HG02938 (cell line): ENCODE measurements at regions not wholly inside any gene's neighbourhood (a gene's known extent, or its start where the extent isn't known, plus 50 kb on each side); places are given as distances from the start of the nearest gene placed in this dataset.

ENCODE experiments used
- ATAC-seq: cut with Tn5 transposase; IDR thresholded peaks from one replicate; pipeline ENCODE4 v1.9.1; 2021; ENCODE audit warnings: mild to moderate bottlenecking, moderate library complexity; ENCODE audit not compliant: unreplicated experiment

DNA sequence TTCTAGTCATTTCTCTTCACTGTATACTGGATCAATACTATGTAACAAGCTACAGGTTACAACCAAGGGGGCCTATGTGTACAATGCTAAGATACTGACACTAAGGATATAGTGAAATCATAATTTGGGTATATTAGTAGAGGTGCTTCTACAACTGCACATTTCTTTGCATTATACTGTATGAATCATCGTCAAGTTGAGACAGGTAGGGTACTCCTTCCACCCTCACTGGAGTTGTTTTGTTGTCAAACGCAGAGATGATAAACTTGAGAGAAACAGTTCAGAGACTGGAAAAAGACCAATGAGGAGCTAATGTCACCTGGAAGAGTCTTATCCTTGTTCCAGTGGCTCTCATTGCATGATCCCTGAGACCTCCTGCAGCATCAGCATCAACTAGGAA is 208.2 kb upstream of the PRPS1L1 start:
- ATAC-seq = no peak

DNA sequence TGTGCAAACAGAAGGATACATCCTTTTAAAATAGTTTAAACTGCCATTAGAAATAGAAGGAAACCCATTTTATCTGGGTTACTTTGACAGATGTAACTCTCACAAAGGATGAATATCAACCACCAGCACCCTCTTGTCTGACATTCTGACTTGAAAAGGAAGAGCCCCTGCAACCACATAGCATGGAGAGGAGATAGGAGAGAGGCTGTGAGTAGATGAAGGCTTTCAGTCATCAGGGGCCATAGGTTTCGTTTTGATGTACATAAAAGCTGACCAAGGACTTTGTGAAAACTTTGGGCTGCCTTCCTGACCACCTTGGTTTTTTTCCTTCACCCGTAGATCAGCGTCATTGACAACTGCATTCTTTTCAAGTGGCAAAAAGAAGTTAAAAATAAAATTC is 211.6 kb upstream of the PRPS1L1 start:
- no peak for ATAC-seq

DNA sequence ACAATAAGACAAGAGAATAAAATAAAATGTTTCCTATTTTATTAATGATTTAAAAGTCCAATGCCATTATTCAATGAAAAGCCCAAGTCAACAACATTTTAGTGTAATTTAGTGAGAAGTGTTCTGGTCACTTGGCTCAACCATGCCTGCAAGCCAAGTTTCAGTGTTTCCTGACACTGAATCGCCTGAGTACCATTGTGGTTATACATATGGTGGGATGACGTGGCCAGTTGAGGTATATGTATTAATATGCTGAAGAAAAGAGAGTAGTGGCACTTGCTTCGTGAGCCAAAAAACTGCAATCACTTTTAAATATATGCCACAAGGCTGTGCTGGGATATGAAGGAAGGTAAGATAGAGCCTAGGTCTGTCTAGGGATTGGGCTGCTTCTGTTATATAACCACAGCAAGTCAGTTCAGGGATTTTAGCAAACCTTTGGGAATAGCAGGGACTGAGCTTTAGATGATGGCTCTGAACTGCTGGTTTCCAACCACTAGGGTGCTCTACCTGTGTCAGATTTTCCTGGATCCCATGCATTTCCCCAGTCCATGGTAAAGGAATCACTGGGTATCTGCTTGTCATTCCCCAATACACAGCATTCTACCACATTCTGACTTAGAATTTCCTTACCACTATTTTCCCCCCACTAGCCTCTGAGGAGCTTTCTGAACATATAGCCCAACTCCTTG is 214.0 kb upstream of the PRPS1L1 start:
- peak; percentile 81 for ATAC-seq

DNA sequence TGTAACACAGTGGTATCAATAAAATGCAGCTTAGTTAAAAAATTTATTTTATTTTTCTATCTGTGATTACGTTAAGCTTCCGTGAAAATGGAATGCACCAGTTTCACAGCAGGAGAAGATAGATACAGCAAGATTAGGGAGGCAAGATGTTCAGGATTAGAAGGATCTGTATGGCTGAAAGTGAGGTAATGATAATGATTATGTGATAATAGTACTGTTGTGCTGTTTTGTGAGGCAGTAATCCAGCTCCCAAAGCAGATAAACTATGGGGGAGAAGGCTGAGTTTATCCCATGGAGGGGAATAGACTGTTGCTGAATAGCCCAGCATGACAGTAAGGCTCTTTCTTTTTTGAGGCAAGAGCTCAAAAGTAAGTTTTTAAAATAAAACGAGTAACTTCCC is 216.1 kb upstream of the PRPS1L1 start:
- no peak for ATAC-seq

DNA sequence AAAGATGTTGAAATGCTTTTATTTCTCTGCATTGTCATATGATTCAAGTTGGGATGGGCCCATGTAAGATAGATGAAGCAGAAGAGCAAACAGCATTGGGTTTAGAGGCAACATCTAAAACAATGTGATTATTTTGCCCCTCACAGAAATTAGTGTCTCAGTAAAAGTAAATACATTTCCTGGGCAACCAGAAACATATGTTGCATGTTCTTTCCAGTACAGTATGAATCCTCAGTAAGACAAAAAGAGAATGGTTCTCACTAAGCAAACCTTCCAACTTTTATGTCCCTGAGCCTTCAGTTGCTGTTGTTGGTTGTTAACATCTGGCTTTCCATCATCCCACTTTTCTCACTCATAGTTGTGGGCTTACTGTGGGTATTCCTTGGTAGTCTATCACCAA is 222.5 kb upstream of the PRPS1L1 start:
- ATAC-seq = no peak

DNA sequence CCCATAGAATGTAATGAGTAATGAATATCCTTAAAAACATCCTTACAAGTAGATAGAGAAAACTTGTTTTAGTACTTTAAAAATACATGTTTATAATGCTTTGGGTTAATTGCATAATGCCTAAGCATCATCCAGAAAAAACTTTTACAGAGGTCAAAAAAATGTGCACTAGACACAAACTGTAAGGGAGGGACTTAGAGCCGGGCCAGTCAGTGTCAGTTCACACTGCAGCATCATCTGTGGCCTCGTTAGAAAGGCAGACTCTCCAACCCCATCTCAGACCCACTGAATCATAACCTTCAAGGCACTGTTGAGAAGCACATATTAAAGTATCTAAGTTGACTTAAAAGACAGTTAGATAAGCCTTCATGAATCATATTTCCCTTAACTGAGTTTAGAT is 230.1 kb upstream of the PRPS1L1 start:
- ATAC-seq = no peak

DNA sequence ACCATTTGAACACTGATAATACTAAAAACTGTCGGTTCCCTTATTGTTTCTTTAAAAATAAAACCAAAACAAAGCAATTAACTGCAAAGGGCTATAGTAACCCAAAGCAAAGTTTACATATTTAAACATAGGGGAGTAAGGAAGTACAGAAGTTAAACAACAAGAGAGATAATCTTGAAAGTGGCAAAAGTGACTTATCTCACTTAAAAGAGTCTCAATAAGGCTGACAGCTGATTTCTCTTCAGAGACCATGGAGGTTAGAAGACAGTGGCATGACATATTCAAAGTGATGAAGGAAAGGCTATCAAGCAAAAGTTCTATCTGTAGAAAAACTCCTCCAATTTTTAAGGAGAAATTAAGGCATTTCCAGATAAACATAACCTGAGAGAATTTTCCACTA is 233.5 kb upstream of the HDAC9 start:
- ATAC-seq = no peak

DNA sequence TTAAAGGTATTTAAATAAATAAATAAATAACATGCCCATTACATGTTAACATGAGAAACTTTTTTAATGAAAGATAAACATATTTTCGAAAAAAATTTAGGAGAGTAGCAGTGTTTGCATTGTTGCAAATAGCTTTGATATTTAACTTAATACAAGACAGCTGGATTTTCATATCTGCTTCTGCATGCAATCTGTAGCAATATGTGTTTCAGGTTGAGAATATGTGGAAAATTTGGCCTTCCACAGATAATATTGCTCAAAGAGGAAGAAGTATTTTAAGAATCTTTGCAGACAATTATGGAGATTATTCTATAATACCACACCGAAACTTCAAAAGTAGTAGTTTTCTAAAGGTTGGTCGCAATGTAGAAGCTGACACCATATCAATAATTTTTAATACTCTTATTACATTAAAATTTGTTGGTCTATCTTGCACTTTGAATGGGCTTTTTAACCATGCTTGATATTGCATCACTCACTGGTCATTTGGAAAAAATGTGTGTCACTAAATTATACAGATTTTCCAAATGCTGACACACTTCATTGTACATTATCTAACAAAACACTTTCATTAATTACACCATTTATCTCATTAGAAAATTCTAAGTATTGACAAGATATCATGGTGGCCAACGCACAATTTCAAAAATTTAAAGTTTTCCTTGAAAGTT is 229.8 kb upstream of the HDAC9 start:
- ATAC-seq = no peak

DNA sequence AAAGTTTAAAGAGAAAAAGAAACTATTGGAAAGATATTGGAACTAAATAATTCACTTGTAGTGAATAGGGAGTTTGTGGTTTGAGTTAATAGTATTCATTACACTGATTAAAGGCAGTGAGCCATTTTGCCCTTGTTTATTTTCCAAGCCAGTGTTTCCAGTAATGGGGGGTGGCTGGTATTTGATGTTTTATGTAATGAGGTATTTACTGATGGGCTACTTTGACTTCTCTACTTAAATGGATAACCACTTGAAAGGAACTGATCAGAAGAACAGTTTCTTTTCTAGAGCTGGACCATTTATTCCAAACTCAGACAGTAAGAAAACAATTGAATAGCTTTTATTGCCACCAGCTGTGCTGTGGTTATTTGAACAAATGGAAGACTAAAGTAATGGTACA is 227.0 kb upstream of the HDAC9 start:
- no peak for ATAC-seq

DNA sequence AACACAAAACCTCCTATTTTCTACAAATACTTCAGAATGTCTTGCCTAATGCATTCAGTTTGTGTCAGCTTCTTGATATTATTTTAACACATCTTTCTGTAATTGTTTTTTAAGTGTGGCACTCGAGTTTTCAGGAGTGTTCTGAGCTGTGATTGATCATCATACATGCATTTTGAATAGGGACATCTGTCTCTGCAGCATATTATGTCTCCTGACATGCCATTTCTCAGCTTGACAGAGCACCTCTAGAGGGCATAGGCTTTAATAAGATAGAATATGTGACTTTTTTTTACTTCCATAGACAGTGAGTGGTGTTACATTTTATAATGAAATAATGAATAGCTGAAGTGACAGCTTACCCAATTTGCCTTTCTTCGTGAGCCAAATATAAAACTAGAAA is 219.2 kb upstream of the HDAC9 start:
- no peak for ATAC-seq

DNA sequence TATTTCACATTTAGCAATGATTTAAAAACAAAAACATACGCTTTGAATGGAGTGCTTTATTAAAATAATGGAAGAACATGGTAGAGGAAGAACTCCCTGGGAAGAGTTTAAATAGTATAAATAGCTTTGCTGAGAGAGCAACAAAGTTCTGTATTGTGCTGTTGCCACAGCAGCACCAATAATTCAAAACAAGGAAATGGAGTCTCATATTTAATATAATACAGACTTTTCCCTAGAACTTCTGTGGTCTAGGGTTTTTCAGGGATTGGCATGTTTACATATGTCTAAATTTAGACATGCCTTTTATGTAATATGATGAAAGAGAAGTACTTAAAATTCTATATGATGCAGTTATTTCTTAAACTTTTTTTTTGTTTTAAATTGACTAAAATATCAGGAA is 217.2 kb upstream of the HDAC9 start:
- ATAC-seq = no peak

DNA sequence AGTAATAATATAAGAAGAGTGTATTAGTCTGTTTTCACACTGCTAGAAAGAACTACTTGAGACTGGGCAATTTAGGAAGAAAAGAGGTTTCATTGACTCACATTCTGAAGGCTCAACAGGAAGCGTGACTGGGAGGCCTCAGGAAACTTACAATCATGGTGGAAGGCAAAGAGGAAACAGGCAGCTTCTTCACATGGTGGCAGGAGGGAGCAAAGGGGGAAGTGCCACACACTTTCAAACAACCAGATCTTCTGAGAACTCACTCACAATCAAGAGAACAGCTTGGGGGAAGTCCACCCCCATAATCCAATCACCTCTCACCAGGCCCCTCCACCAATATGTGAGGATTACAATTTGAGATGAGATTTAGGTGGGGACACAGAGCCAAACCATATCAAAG is 212.5 kb upstream of the HDAC9 start:
- ATAC-seq = no peak

DNA sequence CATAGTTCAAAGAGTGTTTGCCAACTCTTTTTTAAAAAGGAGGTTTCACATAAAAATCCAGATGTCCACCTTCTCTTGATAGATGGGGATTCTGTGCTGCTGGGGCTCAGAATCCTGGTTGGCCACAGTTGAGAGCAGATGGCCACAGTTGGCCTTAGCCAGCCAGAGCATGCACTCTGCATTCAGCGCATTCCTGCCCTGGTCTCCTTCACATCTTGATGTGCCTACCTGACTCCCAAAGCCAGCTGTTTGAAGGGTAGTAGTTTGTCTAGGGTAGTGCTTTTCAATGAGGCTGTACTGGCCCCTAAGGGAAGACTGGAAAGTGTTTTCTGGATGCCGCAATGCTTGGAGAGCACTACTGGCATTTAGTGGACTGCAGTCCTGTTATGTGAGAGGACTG is 208.1 kb upstream of the HDAC9 start:
- no peak for ATAC-seq

DNA sequence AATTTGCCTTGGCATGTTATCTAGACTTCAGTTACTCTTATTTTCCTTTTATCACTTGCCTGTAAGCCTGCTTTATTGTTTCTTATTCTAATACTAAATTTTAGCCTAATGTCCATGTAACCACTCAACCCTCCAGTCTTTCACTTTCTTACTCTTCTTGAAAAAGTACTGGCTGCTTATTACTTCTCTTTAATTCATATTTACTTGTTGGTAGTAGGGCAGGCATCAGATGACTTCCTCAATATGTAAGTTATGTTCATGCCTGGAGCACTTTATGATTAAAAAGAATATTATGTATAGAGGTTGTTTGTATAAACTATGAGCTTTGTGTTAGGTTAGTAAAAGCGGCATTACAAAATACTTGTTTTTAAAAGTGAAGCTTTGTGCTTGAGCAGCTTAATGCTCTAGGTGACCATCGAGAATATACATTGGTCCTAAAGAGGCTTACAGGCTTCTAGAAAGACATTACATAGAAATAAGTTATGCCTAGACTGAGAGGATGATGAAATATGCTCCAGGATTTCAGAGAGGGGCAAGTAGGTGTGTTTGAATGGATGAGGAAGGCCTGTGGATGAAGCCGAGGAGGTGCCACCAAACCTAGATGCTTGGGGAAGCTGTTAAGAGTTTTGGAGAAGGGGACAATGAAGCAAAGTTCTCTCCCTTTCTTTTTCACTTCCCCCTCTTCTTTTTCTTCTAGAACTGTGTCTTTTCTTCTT is 207.1 kb upstream of the HDAC9 start:
- ATAC-seq = no peak

DNA sequence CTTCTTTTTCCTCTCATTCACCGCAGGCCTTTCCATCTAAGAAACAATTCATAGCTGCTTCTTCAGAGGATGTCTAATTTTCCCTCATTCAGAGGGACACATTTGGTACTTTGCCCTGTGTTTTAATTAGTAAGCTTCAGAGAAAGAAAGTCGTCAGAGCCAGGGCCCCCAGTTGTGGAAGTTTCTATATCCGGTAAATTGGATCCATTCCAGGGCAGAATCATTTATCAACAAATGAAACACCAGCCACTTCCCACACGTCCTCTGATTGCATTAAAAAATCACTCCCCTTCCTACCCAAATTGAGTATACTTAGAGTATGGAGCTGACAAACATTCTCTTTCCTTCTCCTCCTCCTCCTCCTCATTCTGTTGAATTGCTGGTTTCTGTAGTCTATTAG is 205.8 kb upstream of the HDAC9 start:
- no peak for ATAC-seq

DNA sequence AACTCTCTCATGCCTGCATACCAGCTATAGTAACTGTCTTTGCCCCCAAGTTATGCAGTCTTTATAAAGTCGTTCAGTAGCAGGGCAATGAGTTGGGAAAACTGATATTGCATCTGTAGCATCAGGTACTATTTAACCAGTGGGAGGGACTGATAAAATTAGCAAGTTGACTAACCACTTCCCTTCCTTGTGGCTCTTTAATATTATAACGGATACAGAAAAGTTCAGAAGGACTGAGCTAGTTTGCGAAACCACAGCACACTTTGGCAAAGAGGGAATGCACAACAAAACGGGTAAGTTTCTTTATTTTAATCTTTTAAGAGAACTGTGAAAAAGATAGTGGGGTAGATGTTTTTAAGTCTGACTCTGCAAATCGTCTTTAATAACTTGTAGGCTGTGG is 205.3 kb upstream of the HDAC9 start:
- peak; percentile 70 for ATAC-seq

DNA sequence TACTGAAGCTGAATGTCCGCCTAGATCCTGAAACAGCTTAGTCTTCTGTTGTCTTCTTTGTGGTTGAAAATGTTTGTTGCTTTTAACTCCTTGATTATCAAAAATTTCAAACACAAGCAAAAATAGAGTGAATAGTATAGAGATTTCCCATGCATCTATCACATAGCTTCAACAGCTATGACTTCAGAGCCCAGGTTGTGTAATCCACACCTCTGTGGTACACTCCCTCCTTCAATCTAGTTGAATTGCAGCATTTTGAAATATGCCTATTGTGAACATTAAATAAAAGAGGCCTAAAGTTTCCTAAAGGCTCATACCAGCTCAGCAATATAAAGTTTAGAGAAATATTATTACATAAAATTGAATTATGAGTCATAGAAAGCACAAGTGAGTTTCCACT is 204.7 kb upstream of the HDAC9 start:
- no peak for ATAC-seq

DNA sequence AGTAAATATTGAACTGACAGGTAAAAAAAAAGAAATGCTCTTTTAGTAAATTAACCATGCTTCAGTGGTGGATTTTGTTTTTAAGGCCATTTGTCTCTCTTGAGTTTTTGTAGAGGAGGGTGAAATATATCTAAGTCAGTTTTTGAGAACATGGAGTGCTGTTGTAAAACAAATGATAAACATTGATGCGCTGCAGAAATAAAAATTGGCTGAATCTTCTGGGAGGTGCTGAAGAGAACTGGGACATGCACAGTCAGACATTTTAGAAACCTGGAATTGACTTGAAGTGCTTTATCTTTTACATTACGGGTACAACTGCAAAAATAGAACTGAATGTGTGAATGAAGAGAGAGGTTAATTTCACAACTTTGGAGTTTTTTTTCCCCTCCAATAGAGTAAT is 203.0 kb upstream of the HDAC9 start:
- no peak for ATAC-seq

DNA sequence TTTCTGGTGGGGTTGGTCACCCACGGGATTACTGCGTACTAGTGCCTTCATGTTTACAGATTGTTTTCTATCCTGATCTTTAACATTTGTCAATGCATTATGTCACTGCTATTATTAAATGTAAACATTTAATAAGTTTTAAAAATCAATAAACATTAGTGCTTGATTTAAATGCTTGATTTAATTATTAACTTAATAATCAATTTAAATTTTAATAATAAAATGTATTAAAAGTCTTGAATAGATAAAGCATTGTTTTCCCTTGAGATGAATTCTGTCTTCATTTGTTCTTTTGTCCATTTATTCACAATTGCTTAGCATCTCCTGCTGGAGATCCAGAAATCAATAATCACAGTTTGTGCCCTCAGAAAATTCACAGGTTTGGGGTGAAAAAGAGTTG is 201.8 kb upstream of the HDAC9 start:
- ATAC-seq = no peak

DNA sequence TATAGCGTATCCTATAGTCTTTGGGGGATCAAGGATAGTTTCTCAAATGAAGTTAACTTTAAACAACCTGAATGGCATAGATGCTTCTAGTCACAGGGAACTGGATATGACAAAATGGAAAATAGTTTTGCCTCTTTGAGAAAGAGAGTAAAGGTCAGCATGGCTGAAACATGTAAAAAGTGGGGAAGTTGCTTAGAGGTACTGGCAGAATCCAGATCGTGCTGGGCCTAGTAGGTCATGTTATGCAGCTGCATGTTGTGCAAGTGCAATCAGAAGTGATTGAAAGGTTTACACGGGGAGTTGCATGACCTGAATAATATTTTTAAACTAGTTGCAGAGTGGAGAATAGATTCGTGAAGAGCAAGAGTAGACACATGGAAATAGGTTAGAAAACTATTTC is 201.1 kb upstream of the HDAC9 start:
- no peak for ATAC-seq

DNA sequence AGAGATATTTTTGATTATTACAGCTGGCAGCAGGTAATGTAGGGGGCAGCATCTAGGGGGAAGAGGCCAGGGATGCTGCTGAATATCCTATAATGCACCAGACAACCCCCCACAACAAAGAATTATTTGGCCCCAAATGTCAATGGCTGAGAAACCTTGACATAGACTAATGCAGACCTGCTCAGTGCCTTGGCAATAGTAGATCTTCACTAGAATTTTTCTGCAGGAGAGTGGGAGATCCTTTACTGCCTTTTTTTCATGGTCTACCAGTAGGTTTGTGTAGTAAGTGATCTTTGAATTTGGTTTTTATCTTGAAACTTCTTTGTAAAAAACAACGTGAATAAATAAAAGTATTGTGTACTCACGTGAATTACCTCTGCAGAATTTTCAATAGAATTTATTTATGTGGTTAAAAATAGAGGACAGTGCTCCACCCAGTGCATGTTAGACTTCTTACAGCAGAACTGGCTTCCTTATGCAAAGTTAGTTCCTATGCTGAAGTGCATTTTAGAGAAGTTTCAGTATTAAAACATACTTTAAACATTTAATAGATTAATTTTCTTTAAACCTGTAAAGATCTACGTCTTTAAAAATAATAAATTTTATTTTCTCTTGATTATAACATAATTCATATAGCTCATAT is 199.6 kb upstream of the HDAC9 start:
- ATAC-seq = no peak

DNA sequence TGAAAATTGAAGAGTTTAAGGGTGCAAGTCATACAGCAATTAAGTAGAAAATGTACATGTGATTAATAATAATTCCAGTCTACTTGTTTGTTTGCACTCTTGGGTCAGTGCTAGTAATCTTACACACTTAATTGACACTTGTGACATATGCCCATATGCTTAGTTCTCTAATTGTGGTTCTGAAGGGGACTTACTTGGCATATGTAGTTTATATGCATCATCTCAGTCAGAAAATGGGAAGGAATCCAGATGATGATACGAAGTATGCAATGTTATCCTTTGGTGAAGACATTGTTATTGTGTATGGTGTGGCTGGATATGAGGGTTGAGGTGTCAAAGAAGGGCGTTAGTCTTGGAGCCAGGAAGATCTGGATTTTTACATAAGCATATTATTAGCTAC is 193.5 kb upstream of the HDAC9 start:
- ATAC-seq = no peak
